IMR-90 (cell line): ENCODE measurements at regions not wholly inside any gene's neighbourhood (a gene's known extent, or its start where the extent isn't known, plus 50 kb on each side); places are given as distances from the start of the nearest gene placed in this dataset.

Experiments
- ATAC-seq: fragments of 200-7000 bp; cut with Tn5 transposase; 2 replicates; pipeline ENCODE4 v1.9.1; 2020; ENCODE audit warnings: low read depth, mild to moderate bottlenecking, moderate library complexity
- BruUV-seq: library from RNA; stranded (reverse); fragments of 400-500 nt; replicated peaks from 2 replicates; lab custom pipeline; 2021; lab: Mats Ljungman, UMichigan
- CTCF ChIA-PET: fragments of 300-600 bp; formaldehyde crosslinking; extraction: SDS; loops from one replicate; lab custom pipeline; 2021; ENCODE audit warnings: antibody characterized with exemption; lab: Yijun Ruan, JAX
- POLR2A ChIA-PET: fragments of 300-600 bp; sonication (Branson Sonifier 250); formaldehyde crosslinking; loops from one replicate; lab custom pipeline; 2022; ENCODE audit warnings: antibody characterized with exemption; ENCODE audit not compliant: unreplicated experiment; lab: Charles Lee
- DNase-seq: peaks from one replicate; pipeline ENCODE4 v3.0.0; 2013
- H2AFZ ChIP-seq: replicated peaks from 2 replicates; pipeline ENCODE3; 2013; ENCODE audit warnings: low read length, mild to moderate bottlenecking; ENCODE audit not compliant: poor library complexity
- H2AK5ac ChIP-seq: 2 replicates; pipeline ENCODE4 v1.6.1; 2013; ENCODE audit warnings: low read depth, low read length, inconsistent platforms
- H2AK9ac ChIP-seq: replicated peaks from 2 replicates; pipeline ENCODE3; 2013; ENCODE audit warnings: mild to moderate bottlenecking, low read depth, low read length, moderate library complexity; ENCODE audit not compliant: poor library complexity
- H2BK120ac ChIP-seq: 2 replicates; pipeline ENCODE4 v1.6.1; 2013; ENCODE audit warnings: low read depth, low read length, inconsistent platforms
- H2BK15ac ChIP-seq: 3 replicates; pipeline ENCODE4 v1.6.1; 2013; ENCODE audit warnings: low read depth, low read length, inconsistent platforms
- H2BK20ac ChIP-seq: 2 replicates; pipeline ENCODE4 v1.6.1; 2013; ENCODE audit warnings: low read depth, mild to moderate bottlenecking, inconsistent platforms, low read length, moderate library complexity
- H2BK5ac ChIP-seq: 2 replicates; pipeline ENCODE4 v1.6.1; 2013; ENCODE audit warnings: mild to moderate bottlenecking, low read depth, low read length, inconsistent platforms; ENCODE audit not compliant: poor library complexity, severe bottlenecking
- H3K14ac ChIP-seq: replicated peaks from 2 replicates; pipeline ENCODE4 v1.6.1; 2013; ENCODE audit warnings: low read depth, low read length, inconsistent platforms
- H3K18ac ChIP-seq: 2 replicates; pipeline ENCODE4 v1.6.1; 2013; ENCODE audit warnings: low read depth, low read length, control low read depth
- H3K23ac ChIP-seq: 2 replicates; pipeline ENCODE4 v1.6.1; 2013; ENCODE audit warnings: low read depth, low read length, inconsistent platforms
- H3K27ac ChIP-seq: 2 replicates; pipeline ENCODE4 v1.5.1; 2013; ENCODE audit warnings: mild to moderate bottlenecking, control low read depth, low read length; ENCODE audit not compliant: insufficient read depth
- H3K27me3 ChIP-seq: 2 replicates; pipeline ENCODE4 v1.6.1; 2013; ENCODE audit warnings: low read length; ENCODE audit not compliant: control insufficient read depth, insufficient read depth
- H3K36me3 ChIP-seq: 2 replicates; pipeline ENCODE4 v1.6.1; 2013; ENCODE audit warnings: low read length, mixed read lengths; ENCODE audit not compliant: control insufficient read depth, insufficient read depth
- H3K4ac ChIP-seq: 2 replicates; pipeline ENCODE4 v1.6.1; 2013; ENCODE audit warnings: low read depth, low read length, inconsistent platforms
- H3K4me1 ChIP-seq: 2 replicates; pipeline ENCODE4 v1.6.1; 2013; ENCODE audit warnings: low read length, mixed read lengths; ENCODE audit not compliant: control insufficient read depth, insufficient read depth
- H3K4me2 ChIP-seq: 2 replicates; pipeline ENCODE4 v1.6.1; 2013; ENCODE audit warnings: low read depth, mild to moderate bottlenecking, control low read depth, low read length, moderate library complexity
- H3K4me3 ChIP-seq: 2 replicates; pipeline ENCODE4 v1.5.1; 2013; ENCODE audit warnings: low read depth, mild to moderate bottlenecking, control low read depth, low read length, moderate library complexity; ENCODE audit not compliant: insufficient read depth
- H3K56ac ChIP-seq: 2 replicates; pipeline ENCODE4 v1.6.1; 2013; ENCODE audit warnings: low read length, inconsistent platforms; ENCODE audit not compliant: insufficient read depth; ENCODE audit errors: extremely low read depth
- H3K79me1 ChIP-seq, 2 experiments: 2 replicates each; pipeline ENCODE4 v1.6.1; 2013; ENCODE audit warnings: low read length in 2 of 2, inconsistent platforms in 1 of 2, low read depth in 1 of 2
- H3K9ac ChIP-seq: 2 replicates; pipeline ENCODE4 v1.6.1; 2013; ENCODE audit warnings: low read depth, low read length, control low read depth
- H3K9me1 ChIP-seq: 2 replicates; pipeline ENCODE4 v1.6.1; 2013; ENCODE audit warnings: low read length, inconsistent platforms; ENCODE audit not compliant: insufficient read depth
- H3K9me3 ChIP-seq: 2 replicates; pipeline ENCODE4 v1.6.1; 2013; ENCODE audit warnings: low read length; ENCODE audit not compliant: control insufficient read depth, insufficient read depth
- H4K20me1 ChIP-seq: 2 replicates; pipeline ENCODE4 v1.6.1; 2013; ENCODE audit warnings: low read length, inconsistent platforms; ENCODE audit not compliant: insufficient read depth
- H4K5ac ChIP-seq: 2 replicates; pipeline ENCODE4 v1.6.1; 2013; ENCODE audit warnings: mild to moderate bottlenecking, low read depth, low read length, control low read depth
- H4K8ac ChIP-seq, 2 experiments: 2 replicates each; pipeline ENCODE4 v1.6.1; 2013; ENCODE audit warnings: low read depth in 2 of 2, low read length in 2 of 2, control low read depth in 1 of 2, inconsistent platforms in 1 of 2
- H4K91ac ChIP-seq: 2 replicates; pipeline ENCODE4 v1.6.1; 2013; ENCODE audit warnings: low read depth, low read length, inconsistent platforms; ENCODE audit not compliant: insufficient read depth
- BHLHE40 ChIP-seq: fragments of 150-350 bp; IDR thresholded peaks from 2 replicates; pipeline ENCODE4 v1.6.1; 2016; ENCODE audit warnings: mild to moderate bottlenecking, low read depth, low read length
- CEBPB ChIP-seq: IDR thresholded peaks from 2 replicates; pipeline ENCODE4 v1.6.1; 2012; ENCODE audit warnings: low read depth, low read length, improper control_type of control experiment
- ELK1 ChIP-seq: fragments of 150-350 bp; IDR thresholded peaks from 2 replicates; pipeline ENCODE4 v1.6.1; 2016; ENCODE audit warnings: low read depth, mild to moderate bottlenecking, low read length, moderate library complexity, borderline replicate concordance
- FOS ChIP-seq: fragments of 150-350 bp; IDR thresholded peaks from 2 replicates; pipeline ENCODE4 v1.6.1; 2016; ENCODE audit warnings: low read depth, low read length
- MAFK ChIP-seq: IDR thresholded peaks from 2 replicates; pipeline ENCODE4 v1.6.1; 2012; ENCODE audit warnings: low read depth, low read length, improper control_type of control experiment
- NFE2L2 ChIP-seq: fragments of 150-350 bp; IDR thresholded peaks from 2 replicates; pipeline ENCODE4 v1.6.1; 2016; ENCODE audit warnings: low read depth, mild to moderate bottlenecking, low read length
- POLR2A ChIP-seq: IDR thresholded peaks from 2 replicates; pipeline ENCODE4 v1.6.1; 2012; ENCODE audit warnings: mild to moderate bottlenecking, low read depth, low read length
- RAD21 ChIP-seq: IDR thresholded peaks from 2 replicates; pipeline ENCODE4 v1.6.1; 2012; ENCODE audit warnings: low read length, improper control_type of control experiment
- SMC3 ChIP-seq: fragments of 150-350 bp; IDR thresholded peaks from 2 replicates; pipeline ENCODE4 v1.6.1; 2016; ENCODE audit warnings: low read depth, mild to moderate bottlenecking, antibody characterized with exemption, low read length, moderate library complexity
- WGBS, 2 experiments: methylation state at CpG; one replicate each; pipeline versions ENCODE4 v1.1.5 to v1.1.7; 2013; ENCODE audit warnings: missing lambda C conversion rate in 2 of 2; ENCODE audit not compliant: insufficient read length in 1 of 2; ENCODE audit errors: extremely low coverage in 2 of 2; 5-methylcytosine and 5-hydroxymethylcytosine counted together
- dilution Hi-C: fragments of 300-500 bp; cut with HindIII; formaldehyde crosslinking; loops from one replicate; pipeline ENCODE4 v1.14.3; 2018; ENCODE audit warnings: low sequenced_read_pairs; ENCODE audit not compliant: unreplicated experiment
- in situ Hi-C: fragments of 300-500 bp; cut with MboI; formaldehyde crosslinking; loops from 3 replicates; pipeline ENCODE4 v1.14.3; 2019; ENCODE audit warnings: low sequenced_read_pairs, inconsistent platforms, mixed read lengths
- intact Hi-C: fragments of 100-400 bp; cut with micrococcal nuclease; formaldehyde crosslinking; loops from 2 replicates; pipeline ENCODE4 v1.10.0; 2022

GRCh38 chr18:76285866-76286265, 209.2 kb downstream of the ZNF516 start:
- Histone ChIP-seq H4K8ac (no peak overlapping the region), H3K18ac (no peak overlapping the region), H3K4me1 (no peaks in the 10 kb centered on the region), H3K4me3 (no peak overlapping the region), H3K9me3 (no peaks in the 10 kb centered on the region), H2BK15ac (no peak overlapping the region), H4K20me1 (no peaks in the 10 kb centered on the region), H3K4ac (no peak overlapping the region), H3K79me1 (no peaks in the 10 kb centered on the region), H3K9me1 (no peaks in the 10 kb centered on the region), H2AK9ac (no peak overlapping the region), H3K4me2 (no peak overlapping the region), H3K36me3 (no peaks in the 10 kb centered on the region), H3K23ac (no peak overlapping the region), H3K27me3 (no peaks in the 10 kb centered on the region), H2BK20ac (no peak overlapping the region), H3K9ac (no peak overlapping the region), H4K5ac (no peak overlapping the region), H3K56ac (no peak overlapping the region), H2BK120ac (no peak overlapping the region), H2AFZ (no peak overlapping the region), H2AK5ac (no peak overlapping the region), H4K91ac (no peak overlapping the region), H3K27ac (no peak overlapping the region), H2BK5ac (no peak overlapping the region), H3K14ac (no peak overlapping the region)
- dilution Hi-C loops: no loop called here
- intact Hi-C loops: no loop called here
- POLR2A ChIA-PET: no interaction called here
- in situ Hi-C loops: no loop called here
- DNase-seq (no peak), ATAC-seq (no peak)
- BruUV-seq: no TSS peak
- CTCF ChIA-PET: no interaction called here
- TF ChIP-seq RAD21: no peak
- TF ChIP-seq FOS: no peak
- no peak for TF ChIP-seq SMC3
- TF ChIP-seq NFE2L2: no peak
- no peak for TF ChIP-seq ELK1
- TF ChIP-seq CEBPB: no peak
- TF ChIP-seq MAFK: no peak
- no peak for TF ChIP-seq BHLHE40
- no peak for TF ChIP-seq POLR2A
- WGBS, 2 experiments: no CpG with 5 or more reads among the region's 3 CpGs
